ENCODE measurements at regions not wholly inside any gene's neighbourhood (a gene's known extent, or its start where the extent isn't known, plus 50 kb on each side); places are given as distances from the start of the nearest gene placed in this dataset.

- TF ChIP-seq CTCF (conservative IDR thresholded peaks at IDR 0.05; ENCODE audit: low read length) (no peak), EZH2phosphoT487 (IDR thresholded peaks at IDR 0.05; ENCODE audit: borderline replicate concordance) (no peak)
Observed at GRCh38 chr5:93145767-93146166, 435.3 kb downstream of the NR2F1-AS1 start.

All from Loucy (cell line).